Liver (tissue), 3 donors: ENCODE measurements at regions not wholly inside any gene's neighbourhood (a gene's known extent, or its start where the extent isn't known, plus 50 kb on each side); places are given as distances from the start of the nearest gene placed in this dataset.

ENCODE experiments used
- EGR1 ChIP-seq, 2 donors: IDR thresholded peaks; 2 replicates each; pipeline ENCODE4 v1.6.1; 2016 to 2018; ENCODE audit warnings: antibody characterized with exemption in 2 of 2, low read depth in 2 of 2
- GABPA ChIP-seq, 2 donors: IDR thresholded peaks in 1 of 2; conservative IDR thresholded peaks in 1 of 2; 2 replicates each; pipeline ENCODE4 v1.6.1; 2016; ENCODE audit warnings: antibody characterized with exemption in 2 of 2, mild to moderate bottlenecking in 1 of 2, moderate library complexity in 1 of 2
- HNF4G ChIP-seq: IDR thresholded peaks from 2 replicates; pipeline ENCODE4 v1.6.1; 2016; ENCODE audit warnings: antibody characterized with exemption
- JUND ChIP-seq, 2 donors: IDR thresholded peaks; 2 replicates each; pipeline ENCODE4 v1.6.1; 2016; ENCODE audit warnings: antibody characterized with exemption in 2 of 2
- RAD21 ChIP-seq, 2 donors: IDR thresholded peaks; 2 replicates each; pipeline ENCODE4 v1.6.1; 2016; ENCODE audit warnings: antibody characterized with exemption in 2 of 2, mild to moderate bottlenecking in 2 of 2
- SP1 ChIP-seq: IDR thresholded peaks from 2 replicates; pipeline ENCODE4 v1.6.1; 2018; ENCODE audit warnings: antibody characterized with exemption, mild to moderate bottlenecking
- TAF1 ChIP-seq: conservative IDR thresholded peaks from 2 replicates; pipeline ENCODE4 v1.6.1; 2016; ENCODE audit warnings: antibody characterized with exemption, mild to moderate bottlenecking
- YY1 ChIP-seq: IDR thresholded peaks from 2 replicates; pipeline ENCODE4 v1.6.1; 2016; ENCODE audit warnings: antibody characterized with exemption, mild to moderate bottlenecking
- TF ChIP-seq, protein P1 (sequence below): fragments of 150-350 bp; IDR thresholded peaks from 2 replicates; pipeline ENCODE4 v1.5.1; 2017; ENCODE audit warnings: improper control_type of control experiment, low read depth, low read length; ENCODE audit not compliant: missing input control
- TF ChIP-seq, protein P2 (sequence below): IDR thresholded peaks from 2 replicates; pipeline ENCODE4 v1.6.1; 2016; ENCODE audit warnings: antibody characterized with exemption
- TF ChIP-seq, protein P3 (sequence below): IDR thresholded peaks from 2 replicates; pipeline ENCODE4 v1.6.1; 2016; ENCODE audit warnings: antibody characterized with exemption, mild to moderate bottlenecking
- TF ChIP-seq, protein P4 (sequence below): IDR thresholded peaks from 2 replicates; pipeline ENCODE4 v1.6.1; 2016; ENCODE audit warnings: antibody characterized with exemption
- TF ChIP-seq, protein P5 (sequence below): IDR thresholded peaks from 2 replicates; pipeline ENCODE4 v1.6.1; 2016; ENCODE audit warnings: antibody characterized with exemption
- donor health status: healthy.
- donor health status: healthy.

DNA sequence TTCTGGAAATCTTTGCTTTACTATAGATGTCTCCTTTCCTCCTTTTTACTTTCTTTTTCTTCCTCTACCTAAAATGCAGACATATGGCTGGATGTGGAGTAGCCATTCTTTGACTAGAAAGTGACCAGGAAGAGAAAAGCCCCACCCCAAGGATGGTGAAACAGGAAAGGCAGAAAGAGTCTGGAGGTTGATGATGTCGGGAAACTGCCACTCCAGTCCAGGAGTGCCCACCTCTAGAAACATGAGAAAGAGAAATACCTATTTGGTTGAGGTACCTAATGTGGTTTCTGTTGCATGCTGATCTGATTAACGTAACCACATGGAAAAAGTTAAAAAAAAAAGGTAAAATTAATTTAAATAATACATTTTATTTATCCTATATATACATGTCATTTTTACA lies 55.2 kb upstream of the SSR3 start:
- TF ChIP-seq, protein P1, sequence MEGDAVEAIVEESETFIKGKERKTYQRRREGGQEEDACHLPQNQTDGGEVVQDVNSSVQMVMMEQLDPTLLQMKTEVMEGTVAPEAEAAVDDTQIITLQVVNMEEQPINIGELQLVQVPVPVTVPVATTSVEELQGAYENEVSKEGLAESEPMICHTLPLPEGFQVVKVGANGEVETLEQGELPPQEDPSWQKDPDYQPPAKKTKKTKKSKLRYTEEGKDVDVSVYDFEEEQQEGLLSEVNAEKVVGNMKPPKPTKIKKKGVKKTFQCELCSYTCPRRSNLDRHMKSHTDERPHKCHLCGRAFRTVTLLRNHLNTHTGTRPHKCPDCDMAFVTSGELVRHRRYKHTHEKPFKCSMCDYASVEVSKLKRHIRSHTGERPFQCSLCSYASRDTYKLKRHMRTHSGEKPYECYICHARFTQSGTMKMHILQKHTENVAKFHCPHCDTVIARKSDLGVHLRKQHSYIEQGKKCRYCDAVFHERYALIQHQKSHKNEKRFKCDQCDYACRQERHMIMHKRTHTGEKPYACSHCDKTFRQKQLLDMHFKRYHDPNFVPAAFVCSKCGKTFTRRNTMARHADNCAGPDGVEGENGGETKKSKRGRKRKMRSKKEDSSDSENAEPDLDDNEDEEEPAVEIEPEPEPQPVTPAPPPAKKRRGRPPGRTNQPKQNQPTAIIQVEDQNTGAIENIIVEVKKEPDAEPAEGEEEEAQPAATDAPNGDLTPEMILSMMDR = no peak
- TF ChIP-seq, protein P2, sequence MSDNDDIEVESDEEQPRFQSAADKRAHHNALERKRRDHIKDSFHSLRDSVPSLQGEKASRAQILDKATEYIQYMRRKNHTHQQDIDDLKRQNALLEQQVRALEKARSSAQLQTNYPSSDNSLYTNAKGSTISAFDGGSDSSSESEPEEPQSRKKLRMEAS = no peak
- TF ChIP-seq, protein P3, sequence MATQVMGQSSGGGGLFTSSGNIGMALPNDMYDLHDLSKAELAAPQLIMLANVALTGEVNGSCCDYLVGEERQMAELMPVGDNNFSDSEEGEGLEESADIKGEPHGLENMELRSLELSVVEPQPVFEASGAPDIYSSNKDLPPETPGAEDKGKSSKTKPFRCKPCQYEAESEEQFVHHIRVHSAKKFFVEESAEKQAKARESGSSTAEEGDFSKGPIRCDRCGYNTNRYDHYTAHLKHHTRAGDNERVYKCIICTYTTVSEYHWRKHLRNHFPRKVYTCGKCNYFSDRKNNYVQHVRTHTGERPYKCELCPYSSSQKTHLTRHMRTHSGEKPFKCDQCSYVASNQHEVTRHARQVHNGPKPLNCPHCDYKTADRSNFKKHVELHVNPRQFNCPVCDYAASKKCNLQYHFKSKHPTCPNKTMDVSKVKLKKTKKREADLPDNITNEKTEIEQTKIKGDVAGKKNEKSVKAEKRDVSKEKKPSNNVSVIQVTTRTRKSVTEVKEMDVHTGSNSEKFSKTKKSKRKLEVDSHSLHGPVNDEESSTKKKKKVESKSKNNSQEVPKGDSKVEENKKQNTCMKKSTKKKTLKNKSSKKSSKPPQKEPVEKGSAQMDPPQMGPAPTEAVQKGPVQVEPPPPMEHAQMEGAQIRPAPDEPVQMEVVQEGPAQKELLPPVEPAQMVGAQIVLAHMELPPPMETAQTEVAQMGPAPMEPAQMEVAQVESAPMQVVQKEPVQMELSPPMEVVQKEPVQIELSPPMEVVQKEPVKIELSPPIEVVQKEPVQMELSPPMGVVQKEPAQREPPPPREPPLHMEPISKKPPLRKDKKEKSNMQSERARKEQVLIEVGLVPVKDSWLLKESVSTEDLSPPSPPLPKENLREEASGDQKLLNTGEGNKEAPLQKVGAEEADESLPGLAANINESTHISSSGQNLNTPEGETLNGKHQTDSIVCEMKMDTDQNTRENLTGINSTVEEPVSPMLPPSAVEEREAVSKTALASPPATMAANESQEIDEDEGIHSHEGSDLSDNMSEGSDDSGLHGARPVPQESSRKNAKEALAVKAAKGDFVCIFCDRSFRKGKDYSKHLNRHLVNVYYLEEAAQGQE = no peak
- no peak for TF ChIP-seq YY1
- TF ChIP-seq TAF1 = no peak
- no peak for TF ChIP-seq SP1
- TF ChIP-seq RAD21 (IDR thresholded peaks at IDR 0.05) = no peak
- TF ChIP-seq, protein P4, sequence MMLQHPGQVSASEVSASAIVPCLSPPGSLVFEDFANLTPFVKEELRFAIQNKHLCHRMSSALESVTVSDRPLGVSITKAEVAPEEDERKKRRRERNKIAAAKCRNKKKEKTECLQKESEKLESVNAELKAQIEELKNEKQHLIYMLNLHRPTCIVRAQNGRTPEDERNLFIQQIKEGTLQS = no peak
- TF ChIP-seq EGR1 (IDR thresholded peaks at IDR 0.05; ENCODE audit: low read depth in 2 of 2) = no peak
- TF ChIP-seq JUND (IDR thresholded peaks at IDR 0.05) = no peak
- no peak for TF ChIP-seq GABPA (IDR thresholded peaks at IDR 0.05 in 1 of 2, conservative IDR thresholded peaks at IDR 0.05 in 1 of 2)
- no peak for TF ChIP-seq HNF4G
- TF ChIP-seq, protein P5, sequence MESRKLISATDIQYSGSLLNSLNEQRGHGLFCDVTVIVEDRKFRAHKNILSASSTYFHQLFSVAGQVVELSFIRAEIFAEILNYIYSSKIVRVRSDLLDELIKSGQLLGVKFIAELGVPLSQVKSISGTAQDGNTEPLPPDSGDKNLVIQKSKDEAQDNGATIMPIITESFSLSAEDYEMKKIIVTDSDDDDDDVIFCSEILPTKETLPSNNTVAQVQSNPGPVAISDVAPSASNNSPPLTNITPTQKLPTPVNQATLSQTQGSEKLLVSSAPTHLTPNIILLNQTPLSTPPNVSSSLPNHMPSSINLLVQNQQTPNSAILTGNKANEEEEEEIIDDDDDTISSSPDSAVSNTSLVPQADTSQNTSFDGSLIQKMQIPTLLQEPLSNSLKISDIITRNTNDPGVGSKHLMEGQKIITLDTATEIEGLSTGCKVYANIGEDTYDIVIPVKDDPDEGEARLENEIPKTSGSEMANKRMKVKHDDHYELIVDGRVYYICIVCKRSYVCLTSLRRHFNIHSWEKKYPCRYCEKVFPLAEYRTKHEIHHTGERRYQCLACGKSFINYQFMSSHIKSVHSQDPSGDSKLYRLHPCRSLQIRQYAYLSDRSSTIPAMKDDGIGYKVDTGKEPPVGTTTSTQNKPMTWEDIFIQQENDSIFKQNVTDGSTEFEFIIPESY = no peak
